ENCODE measurements at regions not wholly inside any gene's neighbourhood (a gene's known extent, or its start where the extent isn't known, plus 50 kb on each side); places are given as distances from the start of the nearest gene placed in this dataset.

- 50 to 55% methylated on average over 4 to 5 of the region's 5 CpGs for WGBS, 2 donors
- H3K4me1 ChIP-seq = no peaks in the 10 kb centered on the region
- no peak for TF ChIP-seq CTCF (IDR thresholded peaks at IDR 0.05)
- no peak for TF ChIP-seq POLR2A (IDR thresholded peaks at IDR 0.05)
- no peak overlapping the region for H3K27ac ChIP-seq
- intact Hi-C loops (cut with DNase I) = no loop called here
- no peaks in the 10 kb centered on the region for H3K36me3 ChIP-seq
- DNase-seq = no peak
- H3K4me3 ChIP-seq = no peak overlapping the region
- no peaks in the 10 kb centered on the region for H3K27me3 ChIP-seq
- H3K9me3 ChIP-seq = no peaks in the 10 kb centered on the region
These were observed 298.2 kb downstream of the KBTBD8 start for GRCh38 chr3:67296039-67296892.

DNA sequence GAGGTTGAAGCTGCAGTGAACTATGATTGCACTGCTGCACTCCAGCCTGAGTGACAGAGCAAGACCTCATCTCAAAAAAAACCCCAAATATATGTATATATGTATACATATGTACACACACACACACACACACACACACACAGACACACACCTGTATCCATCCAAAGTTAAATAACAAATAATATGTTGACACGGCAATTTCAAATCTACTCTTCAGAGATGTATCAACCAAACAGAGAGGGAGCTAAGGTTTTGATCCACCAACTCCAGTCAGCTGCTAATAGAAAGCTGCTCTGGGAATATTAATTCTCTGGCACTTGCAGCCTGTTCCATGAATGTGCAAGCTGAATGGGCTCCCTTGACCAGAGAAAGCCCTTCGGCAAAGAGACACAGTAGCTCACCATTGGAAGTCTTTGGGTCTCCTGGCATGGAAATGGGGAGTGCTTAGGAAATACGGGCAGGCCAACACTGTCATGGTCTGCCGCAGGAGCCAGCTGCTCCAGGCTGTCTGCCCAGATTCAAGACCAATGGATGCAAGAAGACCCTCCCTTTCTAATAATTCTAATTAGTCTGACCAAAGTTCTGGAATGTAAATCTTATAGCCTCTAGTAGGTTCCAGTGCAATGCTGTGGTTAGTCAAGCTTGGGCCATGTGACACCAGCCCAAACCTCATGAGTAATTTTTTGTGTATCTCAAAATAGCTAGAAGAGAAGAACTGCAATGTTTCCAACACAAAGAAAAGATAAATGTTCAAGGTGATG is 299.8 kb downstream of the KBTBD8 start:
- no peaks in the 10 kb centered on the region for H3K27me3 ChIP-seq
- no peaks in the 10 kb centered on the region for H3K36me3 ChIP-seq
- intact Hi-C loops (cut with DNase I) = no loop called here
- H3K9me3 ChIP-seq = no peaks in the 10 kb centered on the region
- H3K27ac ChIP-seq = no peak overlapping the region
- DNase-seq = no peak
- WGBS, 2 donors = 83 to 95% methylated on average over 2 to 4 of the region's 4 CpGs
- no peak for TF ChIP-seq POLR2A (IDR thresholded peaks at IDR 0.05)
- TF ChIP-seq CTCF (IDR thresholded peaks at IDR 0.05) = no peak
- H3K4me3 ChIP-seq = no peak overlapping the region
- no peaks in the 10 kb centered on the region for H3K4me1 ChIP-seq

GRCh38 chr3:67301556-67301955 is 303.4 kb downstream of the KBTBD8 start:
- no peak for DNase-seq
- 10 to 39% methylated on average over 2 of the region's 2 CpGs for WGBS, 2 donors
- Histone ChIP-seq H3K27ac (no peak overlapping the region), H3K9me3 (no peaks in the 10 kb centered on the region), H3K27me3 (no peaks in the 10 kb centered on the region), H3K4me3 (no peak overlapping the region), H3K4me1 (no peaks in the 10 kb centered on the region), H3K36me3 (no peaks in the 10 kb centered on the region)
- TF ChIP-seq CTCF (IDR thresholded peaks at IDR 0.05) = no peak
- TF ChIP-seq POLR2A (IDR thresholded peaks at IDR 0.05) = no peak
- intact Hi-C loops (cut with DNase I) = no loop called here

- intact Hi-C loops (cut with DNase I) = no loop called here
- no peak for DNase-seq
- no peaks in the 10 kb centered on the region for H3K4me1 ChIP-seq
- 51 to 59% methylated on average over 4 of the region's 4 CpGs for WGBS, 2 donors
- no peaks in the 10 kb centered on the region for H3K27me3 ChIP-seq
- H3K27ac ChIP-seq = no peak overlapping the region
- H3K36me3 ChIP-seq = no peaks in the 10 kb centered on the region
- no peak overlapping the region for H3K4me3 ChIP-seq
- H3K9me3 ChIP-seq = no peaks in the 10 kb centered on the region
- TF ChIP-seq CTCF (IDR thresholded peaks at IDR 0.05) = no peak
- TF ChIP-seq POLR2A (IDR thresholded peaks at IDR 0.05) = no peak
These were observed 304.4 kb downstream of the KBTBD8 start for GRCh38 chr3:67302489-67302888.

DNA sequence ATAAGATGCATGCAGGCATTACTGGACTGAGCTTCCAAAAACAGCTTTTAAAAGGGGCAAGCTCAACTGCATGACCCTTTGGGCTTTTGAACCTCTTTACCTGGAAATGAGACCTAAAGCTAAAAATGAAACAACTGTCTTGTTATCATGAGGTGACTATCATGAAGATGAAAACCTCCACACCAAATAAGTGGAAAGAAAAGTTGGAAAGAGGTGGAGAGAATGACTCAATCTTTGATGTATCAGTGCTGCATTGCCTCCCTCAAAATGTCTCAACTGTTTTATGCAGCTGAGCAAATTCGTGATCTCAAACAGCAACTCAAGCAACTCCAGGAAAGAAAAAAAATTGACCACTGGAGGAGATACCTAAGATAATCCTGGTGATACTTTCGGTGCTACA is 307.1 kb downstream of the KBTBD8 start:
- H3K9me3 ChIP-seq = no peaks in the 10 kb centered on the region
- H3K4me3 ChIP-seq = no peak overlapping the region
- no peak overlapping the region for H3K27ac ChIP-seq
- H3K4me1 ChIP-seq = no peaks in the 10 kb centered on the region
- intact Hi-C loops (cut with DNase I) = no loop called here
- no peaks in the 10 kb centered on the region for H3K27me3 ChIP-seq
- H3K36me3 ChIP-seq = no peaks in the 10 kb centered on the region
- no peak for DNase-seq
- WGBS, 2 donors = 50 to 59% methylated on average over 2 of the region's 2 CpGs
- TF ChIP-seq CTCF (IDR thresholded peaks at IDR 0.05) = no peak
- TF ChIP-seq POLR2A (IDR thresholded peaks at IDR 0.05) = no peak
